ENCODE measurements at regions not wholly inside any gene's neighbourhood (a gene's known extent, or its start where the extent isn't known, plus 50 kb on each side); places are given as distances from the start of the nearest gene placed in this dataset.

- TF ChIP-seq POLR2A (IDR thresholded peaks at IDR 0.05) (no peak), CTCF (IDR thresholded peaks at IDR 0.05) (no peak), POLR2AphosphoS5 (IDR thresholded peaks at IDR 0.05) (no peak)
Observed at GRCh38 chr10:131495224-131495623, 183.7 kb upstream of the TCERG1L start.

All from gastroesophageal sphincter (tissue), 3 donors.